H1 (cell line): ENCODE measurements at regions not wholly inside any gene's neighbourhood (a gene's known extent, or its start where the extent isn't known, plus 50 kb on each side); places are given as distances from the start of the nearest gene placed in this dataset.

Experiments
- CTCF ChIA-PET: fragments of 300-600 bp; sonication (Branson Sonifier 250); formaldehyde crosslinking; loops from one replicate; lab custom pipeline; 2021; ENCODE audit not compliant: partially characterized antibody; lab: Charles Lee
- POLR2A ChIA-PET: fragments of 300-600 bp; sonication (Branson Sonifier 250); formaldehyde crosslinking; loops from one replicate; lab custom pipeline; 2021; ENCODE audit warnings: inconsistent platforms; ENCODE audit not compliant: partially characterized antibody; lab: Charles Lee
- DNase-seq, 2 experiments: peaks; one replicate each; pipeline versions ENCODE4 v3.0.0 to v3.0.0-alpha.2; 2010 to 2022; ENCODE audit warnings: low spot score in 2 of 2, low read depth in 1 of 2, mixed read lengths in 1 of 2
- FAIRE-seq: peaks from 2 replicates; lab custom pipeline; 2011; peaks lifted over from hg19 to GRCh38; lab: Jason Lieb, UNC
- H2AFZ ChIP-seq: 2 replicates; pipeline ENCODE4 v1.8.1; 2012; ENCODE audit warnings: low read length, inconsistent platforms
- H2AK5ac ChIP-seq: 2 replicates; pipeline ENCODE4 v1.6.1; 2013; ENCODE audit warnings: low read depth, low read length
- H2BK120ac ChIP-seq: replicated peaks from 2 replicates; pipeline ENCODE3; 2013; ENCODE audit warnings: low read depth, low read length, inconsistent platforms
- H2BK12ac ChIP-seq: 2 replicates; pipeline ENCODE4 v1.6.1; 2013; ENCODE audit warnings: low read depth, low read length
- H2BK15ac ChIP-seq: 2 replicates; pipeline ENCODE4 v1.6.1; 2013; ENCODE audit warnings: low read length
- H2BK20ac ChIP-seq: 2 replicates; pipeline ENCODE4 v1.6.1; 2013; ENCODE audit warnings: low read length
- H2BK5ac ChIP-seq: 2 replicates; pipeline ENCODE4 v1.6.1; 2013; ENCODE audit warnings: low read depth, low read length
- H3K14ac ChIP-seq: 2 replicates; pipeline ENCODE4 v1.6.1; 2013; ENCODE audit warnings: inconsistent platforms; ENCODE audit not compliant: insufficient read length
- H3K18ac ChIP-seq: 2 replicates; pipeline ENCODE4 v1.6.1; 2013; ENCODE audit warnings: low read length; ENCODE audit errors: extremely low read depth
- H3K23ac ChIP-seq: 2 replicates; pipeline ENCODE4 v1.6.1; 2013; ENCODE audit warnings: inconsistent platforms; ENCODE audit not compliant: insufficient read length
- H3K23me2 ChIP-seq: 2 replicates; pipeline ENCODE4 v1.6.1; 2013; ENCODE audit warnings: low read depth, low read length
- H3K27ac ChIP-seq: 2 replicates; pipeline ENCODE4 v1.6.1; 2011; ENCODE audit warnings: low read depth, low read length, inconsistent platforms
- H3K27me3 ChIP-seq, 4 experiments: replicated peaks in 1 of 4; 1 replicate in 1 of 4; 2 replicates in 3 of 4; pipeline versions ENCODE4 v1.6.1 to v1.8.1; 2011 to 2013; ENCODE audit warnings: low read length in 3 of 4, mild to moderate bottlenecking in 3 of 4, inconsistent platforms in 2 of 4, mixed read lengths in 2 of 4, moderate library complexity in 1 of 4; ENCODE audit not compliant: control insufficient read depth in 3 of 4, insufficient read depth in 3 of 4; ENCODE audit errors: extremely low read depth in 1 of 4
- H3K36me3 ChIP-seq, 4 experiments: 2 replicates each; pipeline versions ENCODE4 v1.6.1 to v1.8.1; 2011 to 2013; ENCODE audit warnings: mild to moderate bottlenecking in 4 of 4, low read length in 3 of 4, moderate library complexity in 2 of 4, control low read depth in 1 of 4, inconsistent platforms in 1 of 4; ENCODE audit not compliant: insufficient read depth in 4 of 4, control insufficient read depth in 2 of 4
- H3K4ac ChIP-seq: replicated peaks from 2 replicates; pipeline ENCODE3; 2013; ENCODE audit warnings: low read length, low read depth, mixed read lengths, inconsistent platforms; ENCODE audit not compliant: insufficient read length
- H3K4me1 ChIP-seq, 4 experiments: replicated peaks in 1 of 4; 1 replicate in 1 of 4; 2 replicates in 3 of 4; pipeline versions ENCODE4 v1.6.1 to v1.8.1; 2011 to 2013; ENCODE audit warnings: low read length in 3 of 4, inconsistent platforms in 2 of 4, mixed read lengths in 1 of 4; ENCODE audit not compliant: insufficient read depth in 4 of 4, control insufficient read depth in 3 of 4
- H3K4me2 ChIP-seq, 2 experiments: 2 replicates each; pipeline versions ENCODE4 v1.6.1 to v1.8.1; 2011 to 2013; ENCODE audit warnings: low read depth in 2 of 2, low read length in 2 of 2, control low read depth in 1 of 2, inconsistent platforms in 1 of 2, mild to moderate bottlenecking in 1 of 2; ENCODE audit not compliant: insufficient read depth in 1 of 2
- H3K4me3 ChIP-seq, 4 experiments: fragments of 200-600, 300-600 bp in 1 of 4; sonication (generic), shearing (Covaris generic), sonication (Bioruptor Twin) in 1 of 4; 2 replicates each; pipeline versions ENCODE4 v1.5.1 to v1.8.1; 2011 to 2016; ENCODE audit warnings: low read length in 4 of 4, low read depth in 3 of 4, control low read depth in 2 of 4, inconsistent platforms in 2 of 4, mild to moderate bottlenecking in 2 of 4, mixed read lengths in 1 of 4, moderate library complexity in 1 of 4; ENCODE audit not compliant: insufficient read depth in 2 of 4; ENCODE audit errors: extremely low read depth in 1 of 4
- H3K56ac ChIP-seq: replicated peaks from 2 replicates; pipeline ENCODE3; 2013; ENCODE audit warnings: low read depth, mild to moderate bottlenecking, mixed read lengths, low read length, inconsistent platforms; ENCODE audit not compliant: insufficient read length
- H3K79me1 ChIP-seq: 2 replicates; pipeline ENCODE4 v1.6.1; 2013; ENCODE audit warnings: low read depth, low read length, control low read depth
- H3K79me2 ChIP-seq, 2 experiments: 2 replicates each; pipeline versions ENCODE4 v1.6.1 to v1.8.1; 2012 to 2013; ENCODE audit warnings: low read length in 2 of 2, mild to moderate bottlenecking in 2 of 2, inconsistent platforms in 1 of 2; ENCODE audit not compliant: insufficient read depth in 2 of 2, control insufficient read depth in 1 of 2
- H3K9ac ChIP-seq, 4 experiments: replicated peaks in 1 of 4; 1 replicate in 1 of 4; 2 replicates in 3 of 4; pipeline versions ENCODE4 v1.6.1 to v1.8.1; 2011 to 2013; ENCODE audit warnings: low read depth in 3 of 4, low read length in 3 of 4, control low read depth in 2 of 4, mild to moderate bottlenecking in 2 of 4, moderate library complexity in 2 of 4, inconsistent platforms in 1 of 4; ENCODE audit errors: extremely low read depth in 1 of 4
- H3K9me3 ChIP-seq, 2 experiments: 2 replicates each; pipeline versions ENCODE4 v1.6.1 to v1.8.1; 2012 to 2013; ENCODE audit warnings: mild to moderate bottlenecking in 2 of 2, moderate library complexity in 2 of 2, control low read depth in 1 of 2, inconsistent platforms in 1 of 2, low read depth in 1 of 2, low read length in 1 of 2, mixed read lengths in 1 of 2; ENCODE audit not compliant: insufficient read depth in 2 of 2
- H4K20me1 ChIP-seq, 2 experiments: replicated peaks in 1 of 2; 2 replicates each; pipeline versions ENCODE3 to v1.8.1; 2011 to 2013; ENCODE audit warnings: inconsistent platforms in 2 of 2, low read length in 2 of 2, mild to moderate bottlenecking in 1 of 2; ENCODE audit not compliant: insufficient read depth in 2 of 2, control insufficient read depth in 1 of 2
- H4K5ac ChIP-seq: 2 replicates; pipeline ENCODE4 v1.6.1; 2013; ENCODE audit warnings: low read length, low read depth, mixed read lengths, inconsistent platforms; ENCODE audit not compliant: insufficient read length
- H4K8ac ChIP-seq: 2 replicates; pipeline ENCODE4 v1.8.0; 2013; ENCODE audit warnings: mild to moderate bottlenecking, moderate library complexity, low read length, inconsistent platforms; ENCODE audit not compliant: insufficient read depth; ENCODE audit errors: extremely low read depth
- H4K91ac ChIP-seq: replicated peaks from 2 replicates; pipeline ENCODE3; 2013; ENCODE audit warnings: low read length, mixed read lengths, inconsistent platforms; ENCODE audit not compliant: insufficient read length
- RXRA ChIP-seq: IDR thresholded peaks from 2 replicates; pipeline ENCODE4 v1.6.1; 2011; ENCODE audit warnings: low read depth, mild to moderate bottlenecking, low read length, moderate library complexity; ENCODE audit not compliant: insufficient read depth
- WGBS, 2 experiments: shearing (Covaris generic) in 1 of 2; methylation state at CpG; one replicate each; pipeline versions ENCODE4 v1.1.6 to v1.1.7; 2013 to 2015; ENCODE audit warnings: low lambda C conversion rate in 2 of 2, mixed read lengths in 2 of 2, inconsistent platforms in 1 of 2, low coverage in 1 of 2, missing lambda C conversion rate in 1 of 2; ENCODE audit not compliant: insufficient replicate concordance in 2 of 2, insufficient coverage in 1 of 2, insufficient read length in 1 of 2; ENCODE audit errors: extremely low coverage in 1 of 2, missing lambda C conversion rate in 1 of 2; 5-methylcytosine and 5-hydroxymethylcytosine counted together

- H2BK20ac ChIP-seq: no peak overlapping the region
- H3K56ac ChIP-seq: no peak overlapping the region
- H4K91ac ChIP-seq: no peak overlapping the region
- H3K9me3 ChIP-seq: peaks cover 18 to 45% of the 10 kb centered on the region in 2 experiments
- no peak overlapping the region for H4K8ac ChIP-seq
- no peak overlapping the region for H3K27ac ChIP-seq
- CTCF ChIA-PET: no interaction called here
- H3K27me3 ChIP-seq: no peaks in the 10 kb centered on the region
- H2BK15ac ChIP-seq: no peak overlapping the region
- FAIRE-seq (no peak), DNase-seq (no peak)
- no peak overlapping the region for H3K4me3 ChIP-seq
- POLR2A ChIA-PET: no interaction called here
- TF ChIP-seq RXRA: no peak
- WGBS, 2 experiments: 89% methylated on average over 14 of the region's 14 CpGs; no CpG with 5 or more reads in 1 of the 2 experiments
- H2BK5ac ChIP-seq: no peak overlapping the region
- H3K14ac ChIP-seq: no peak overlapping the region
- no peaks in the 10 kb centered on the region for H4K20me1 ChIP-seq
- H3K4me2 ChIP-seq: no peak overlapping the region
- no peak overlapping the region for H4K5ac ChIP-seq
- no peak overlapping the region for H3K23ac ChIP-seq
- H2AFZ ChIP-seq: no peak overlapping the region
- H3K79me1 ChIP-seq: no peaks in the 10 kb centered on the region
- no peak overlapping the region for H2BK120ac ChIP-seq
- no peaks in the 10 kb centered on the region for H3K4me1 ChIP-seq
- no peaks in the 10 kb centered on the region for H3K36me3 ChIP-seq
- H2AK5ac ChIP-seq: no peak overlapping the region
- no peaks in the 10 kb centered on the region for H3K23me2 ChIP-seq
- no peak overlapping the region for H3K18ac ChIP-seq
- no peak overlapping the region for H3K4ac ChIP-seq
- H3K9ac ChIP-seq: no peak overlapping the region
- no peak overlapping the region for H2BK12ac ChIP-seq
- no peaks in the 10 kb centered on the region for H3K79me2 ChIP-seq
Measured at GRCh38 chr1:4460651-4461050, 193.8 kb upstream of the AJAP1 start.
